ENCODE measurements at regions not wholly inside any gene's neighbourhood (a gene's known extent, or its start where the extent isn't known, plus 50 kb on each side); places are given as distances from the start of the nearest gene placed in this dataset.

GRCh38 chr21:35325953-35326352 is 276.9 kb upstream of the RUNX1 start:
- no peak for DNase-seq

- DNase-seq: no peak
These were observed 275.5 kb upstream of the RUNX1 start for GRCh38 chr21:35324372-35325220.

GRCh38 chr21:35323947-35324346 is 274.8 kb upstream of the RUNX1 start:
- DNase-seq: no peak

- DNase-seq: no peak
These were observed 272.5 kb upstream of the RUNX1 start for GRCh38 chr21:35321322-35322200.

- no peak for DNase-seq
These were observed 270.7 kb upstream of the RUNX1 start for GRCh38 chr21:35319684-35320283.

GRCh38 chr21:35316933-35317332 is 267.8 kb upstream of the RUNX1 start:
- DNase-seq: no peak

- no peak for DNase-seq
These were observed 267.4 kb upstream of the RUNX1 start for GRCh38 chr21:35316456-35316855.

GRCh38 chr21:35314857-35315582 is 265.9 kb upstream of the RUNX1 start:
- no peak for DNase-seq

- no peak for DNase-seq
These were observed 262.9 kb upstream of the RUNX1 start for GRCh38 chr21:35311985-35312384.

- no peak for DNase-seq
These were observed 260.2 kb upstream of the RUNX1 start for GRCh38 chr21:35309316-35309715.

- no peak for DNase-seq
These were observed 254.0 kb upstream of the RUNX1 start for GRCh38 chr21:35303085-35303484.

- no peak for DNase-seq
These were observed 249.7 kb upstream of the RUNX1 start for GRCh38 chr21:35298757-35299156.

- no peak for DNase-seq
These were observed 248.6 kb upstream of the RUNX1 start for GRCh38 chr21:35297665-35298064.

- no peak for DNase-seq
These were observed 245.3 kb upstream of the RUNX1 start for GRCh38 chr21:35294231-35294898.

GRCh38 chr21:35291973-35292627 is 243.0 kb upstream of the RUNX1 start:
- DNase-seq: no peak

GRCh38 chr21:35291034-35291433 is 241.9 kb upstream of the RUNX1 start:
- DNase-seq: no peak

GRCh38 chr21:35288238-35288637 is 239.1 kb upstream of the RUNX1 start:
- DNase-seq: no peak

- DNase-seq: no peak
These were observed 235.1 kb upstream of the RUNX1 start for GRCh38 chr21:35284199-35284598.

- no peak for DNase-seq
These were observed 233.8 kb upstream of the RUNX1 start for GRCh38 chr21:35282944-35283343.

- DNase-seq: no peak
These were observed 232.9 kb upstream of the RUNX1 start for GRCh38 chr21:35281956-35282355.

- no peak for DNase-seq
These were observed 231.1 kb upstream of the RUNX1 start for GRCh38 chr21:35280231-35280630.

- no peak for DNase-seq
These were observed 226.7 kb upstream of the RUNX1 start for GRCh38 chr21:35275776-35276175.

Data from SHP77 treated with DMSO at 0.1 percent for 48 hours (cell line).